SK-N-SH (cell line): ENCODE measurements at regions not wholly inside any gene's neighbourhood (a gene's known extent, or its start where the extent isn't known, plus 50 kb on each side); places are given as distances from the start of the nearest gene placed in this dataset.
A peak's percentile ranks its signal among the peaks of the same experiment; 100 is the strongest.

Experiments used
- CTCF ChIA-PET: fragments of 300-600, 350-600 bp; formaldehyde crosslinking; extraction: SDS; loops from one replicate; lab custom pipeline; 2021; lab: Yijun Ruan, JAX
- POLR2A ChIA-PET: fragments of 350-600 bp; sonication (Branson Sonifier 250); formaldehyde crosslinking; extraction: SDS; loops from one replicate; lab custom pipeline; 2020; ENCODE audit warnings: antibody characterized with exemption, inconsistent platforms; lab: Yijun Ruan, JAX
- DNase-seq: peaks from one replicate; pipeline ENCODE4 v3.0.0; 2012
- H2AFZ ChIP-seq: fragments of 200-600 bp; sonication (generic); 2 replicates; pipeline ENCODE4 v1.8.1; 2016; ENCODE audit warnings: antibody characterized with exemption, mild to moderate bottlenecking, low read depth
- H3F3A ChIP-seq: fragments of 200-600 bp; sonication (generic); replicated peaks from 2 replicates; pipeline ENCODE3; 2016; ENCODE audit warnings: antibody characterized with exemption, mild to moderate bottlenecking; ENCODE audit not compliant: insufficient read depth
- H3K27ac ChIP-seq, 2 experiments: fragments of 200-500 bp in 1 of 2; fragments of 200-600 bp in 1 of 2; sonication (Bioruptor generic) in 1 of 2; sonication (generic), shearing (Covaris generic) in 1 of 2; 2 replicates each; pipeline versions ENCODE4 v1.5.1 to v1.6.1; 2014 to 2016; ENCODE audit warnings: low read depth in 2 of 2, inconsistent platforms in 1 of 2, low read length in 1 of 2, mild to moderate bottlenecking in 1 of 2, mixed read lengths in 1 of 2
- H3K27me3 ChIP-seq: fragments of 200-600 bp; sonication (generic), shearing (Covaris generic); 2 replicates; pipeline ENCODE4 v1.6.1; 2016; ENCODE audit warnings: mixed run types; ENCODE audit not compliant: insufficient read depth
- H3K36me3 ChIP-seq, 2 experiments: fragments of 200-500 bp in 1 of 2; fragments of 200-600 bp in 1 of 2; sonication (Bioruptor generic) in 1 of 2; sonication (generic) in 1 of 2; replicated peaks in 1 of 2; 2 replicates each; pipeline versions ENCODE3 to v1.5.1; 2014 to 2016; ENCODE audit warnings: low read length in 1 of 2, mild to moderate bottlenecking in 1 of 2; ENCODE audit not compliant: insufficient read depth in 2 of 2, control insufficient read depth in 1 of 2
- H3K4me1 ChIP-seq, 2 experiments: fragments of 200-500 bp in 1 of 2; fragments of 200-600 bp in 1 of 2; sonication (Bioruptor generic) in 1 of 2; sonication (generic), shearing (Covaris generic) in 1 of 2; 2 replicates each; pipeline versions ENCODE4 v1.5.1 to v1.6.1; 2014 to 2016; ENCODE audit warnings: low read depth in 1 of 2, low read length in 1 of 2, mixed run types in 1 of 2; ENCODE audit not compliant: insufficient read depth in 2 of 2, control insufficient read depth in 1 of 2
- H3K4me2 ChIP-seq: fragments of 200-600 bp; sonication (generic), shearing (Covaris generic); 2 replicates; pipeline ENCODE4 v1.6.1; 2017; ENCODE audit warnings: mixed run types
- H3K4me3 ChIP-seq, 2 experiments: fragments of 200-500 bp in 1 of 2; fragments of 200-600 bp in 1 of 2; sonication (Bioruptor generic) in 1 of 2; sonication (generic), shearing (Covaris generic) in 1 of 2; 2 replicates each; pipeline versions ENCODE4 v1.5.1 to v1.8.1; 2014 to 2016; ENCODE audit warnings: low read depth in 2 of 2, inconsistent platforms in 1 of 2, low read length in 1 of 2, mild to moderate bottlenecking in 1 of 2, mixed read lengths in 1 of 2, moderate library complexity in 1 of 2
- H3K79me2 ChIP-seq: fragments of 200-600 bp; sonication (generic); 2 replicates; pipeline ENCODE4 v1.8.1; 2017; ENCODE audit warnings: mild to moderate bottlenecking; ENCODE audit not compliant: insufficient read depth
- H3K9ac ChIP-seq: fragments of 200-600 bp; sonication (generic); 2 replicates; pipeline ENCODE4 v1.6.1; 2017; ENCODE audit warnings: mixed run types
- H3K9me2 ChIP-seq: fragments of 200-600 bp; sonication (generic); 2 replicates; pipeline ENCODE4 v1.6.1; 2017; ENCODE audit warnings: mixed run types
- H3K9me3 ChIP-seq: fragments of 200-600 bp; sonication (generic); 2 replicates; pipeline ENCODE4 v1.6.1; 2017; ENCODE audit warnings: mixed run types, mild to moderate bottlenecking, moderate library complexity
- H4K20me1 ChIP-seq: fragments of 200-600 bp; sonication (generic); 2 replicates; pipeline ENCODE4 v1.6.1; 2017; ENCODE audit warnings: mild to moderate bottlenecking, mixed run types; ENCODE audit not compliant: insufficient read depth
- CHD2 ChIP-seq: fragments of 150-350 bp; IDR thresholded peaks from 2 replicates; pipeline ENCODE4 v1.6.1; 2018; ENCODE audit warnings: low read length; ENCODE audit not compliant: partially characterized antibody
- ELF1 ChIP-seq: IDR thresholded peaks from 2 replicates; pipeline ENCODE4 v1.4.0; 2012
- EZH2phosphoT487 ChIP-seq: fragments of 200-600 bp; sonication (generic); IDR thresholded peaks from 2 replicates; pipeline ENCODE4 v1.6.1; 2017; ENCODE audit warnings: low read depth, mixed run types, mild to moderate bottlenecking, antibody characterized with exemption, moderate library complexity, borderline replicate concordance
- FOSL2 ChIP-seq: IDR thresholded peaks from 2 replicates; pipeline ENCODE4 v1.4.0; 2012; ENCODE audit warnings: low read depth, mild to moderate bottlenecking, moderate library complexity, borderline replicate concordance
- GATA2 ChIP-seq: sonication (generic); formaldehyde crosslinking; IDR thresholded peaks from 2 replicates; pipeline ENCODE4 v1.5.0; 2020; ENCODE audit warnings: mild to moderate bottlenecking, missing genetic modification reagents
- JUND ChIP-seq: IDR thresholded peaks from 2 replicates; pipeline ENCODE4 v1.4.0; 2012
- MEF2A ChIP-seq: IDR thresholded peaks from 2 replicates; pipeline ENCODE4 v1.4.0; 2012; ENCODE audit warnings: low read depth, borderline replicate concordance
- POLR2AphosphoS5 ChIP-seq: IDR thresholded peaks from 2 replicates; pipeline ENCODE4 v1.6.1; 2012; ENCODE audit warnings: low read depth, low read length
- RAD21 ChIP-seq: IDR thresholded peaks from 2 replicates; pipeline ENCODE4 v1.6.1; 2012; ENCODE audit warnings: mild to moderate bottlenecking, low read length
- REST ChIP-seq: IDR thresholded peaks from 2 replicates; pipeline ENCODE4 v1.6.1; 2012; ENCODE audit warnings: mild to moderate bottlenecking, low read depth, low read length, moderate library complexity
- RFX5 ChIP-seq: IDR thresholded peaks from 2 replicates; pipeline ENCODE4 v1.6.1; 2012; ENCODE audit warnings: mild to moderate bottlenecking, improper control_type of control experiment, low read length
- SMC3 ChIP-seq: IDR thresholded peaks from 2 replicates; pipeline ENCODE4 v1.6.1; 2012; ENCODE audit warnings: low read depth, low read length, improper control_type of control experiment
- TCF12 ChIP-seq: IDR thresholded peaks from 2 replicates; pipeline ENCODE4 v1.4.0; 2012
- YY1 ChIP-seq: IDR thresholded peaks from 2 replicates; pipeline ENCODE4 v1.4.0; 2012; ENCODE audit warnings: low read depth, mild to moderate bottlenecking
- ZBTB33 ChIP-seq: IDR thresholded peaks from 2 replicates; pipeline ENCODE4 v1.4.0; 2012; ENCODE audit warnings: low read depth, borderline replicate concordance
- WGBS: methylation state at CpG from one replicate; pipeline ENCODE4 v1.1.6; 2017; ENCODE audit warnings: low lambda C conversion rate; 5-methylcytosine and 5-hydroxymethylcytosine counted together

GRCh38 chr3:24683090-24683489 lies 188.4 kb upstream of the THRB start:
- Histone ChIP-seq H3F3A (no peaks in the 10 kb centered on the region), H3K27me3 (no peaks in the 10 kb centered on the region), H3K9me3 (no peaks in the 10 kb centered on the region), H3K9me2 (no peaks in the 10 kb centered on the region), H3K79me2 (no peaks in the 10 kb centered on the region), H2AFZ (no peak overlapping the region), H3K4me1 (no peaks in the 10 kb centered on the region; a peak in 1 of 4 replicates), H3K4me3 (no peak overlapping the region), H4K20me1 (no peaks in the 10 kb centered on the region), H3K4me2 (no peak overlapping the region), H3K27ac (no peak overlapping the region), H3K36me3 (no peaks in the 10 kb centered on the region), H3K9ac (no peak overlapping the region)
- no peak for TF ChIP-seq CHD2
- TF ChIP-seq YY1 = no peak
- no peak for TF ChIP-seq REST
- TF ChIP-seq GATA2 (CRISPR knock-in tag) = no peak
- no peak for TF ChIP-seq EZH2phosphoT487
- no peak for TF ChIP-seq FOSL2
- TF ChIP-seq JUND = no peak
- no peak for TF ChIP-seq SMC3
- TF ChIP-seq POLR2AphosphoS5 = no peak
- TF ChIP-seq MEF2A = no peak
- TF ChIP-seq TCF12 = no peak
- TF ChIP-seq ELF1 = no peak
- WGBS = 84% methylated on average over 5 of the region's 5 CpGs
- DNase-seq = no peak
- POLR2A ChIA-PET = no interaction called here
- CTCF ChIA-PET = interaction anchor here (0.6 to 2.2 kb wide), 33 partner anchors 8 to 911 kb away, joined by 3 to 17 read pairs (median 4); no protein-coding TSS in a partner anchor

GRCh38 chr3:24683633-24684384 lies 189.2 kb upstream of the THRB start:
- Histone ChIP-seq H3K36me3 (no peaks in the 10 kb centered on the region), H3F3A (no peaks in the 10 kb centered on the region), H3K27ac (no peak overlapping the region), H3K4me1 (no peaks in the 10 kb centered on the region; a peak in 1 of 4 replicates), H2AFZ (no peak overlapping the region), H3K27me3 (no peaks in the 10 kb centered on the region), H3K9ac (no peak overlapping the region), H3K4me3 (no peak overlapping the region; a peak in 1 of 4 replicates), H3K4me2 (no peak overlapping the region), H3K79me2 (no peaks in the 10 kb centered on the region), H3K9me2 (no peaks in the 10 kb centered on the region), H4K20me1 (no peaks in the 10 kb centered on the region), H3K9me3 (no peaks in the 10 kb centered on the region)
- CTCF ChIA-PET = interaction anchor here (0.6 to 2.2 kb wide), 47 partner anchors 9 to 911 kb away, joined by 3 to 17 read pairs (median 4); no protein-coding TSS in a partner anchor
- POLR2A ChIA-PET = no interaction called here
- DNase-seq = peak; percentile 28
- WGBS = 46% methylated on average over 6 of the region's 6 CpGs
- no peak for TF ChIP-seq POLR2AphosphoS5
- TF ChIP-seq RFX5 = no peak
- TF ChIP-seq REST = no peak
- no peak for TF ChIP-seq ZBTB33
- TF ChIP-seq EZH2phosphoT487 = no peak
- TF ChIP-seq RAD21 = peak; percentile 85
- peak; percentile 66 for TF ChIP-seq SMC3
- TF ChIP-seq GATA2 (CRISPR knock-in tag) = no peak
